Prostate gland (tissue), 2 donors: ENCODE measurements at regions not wholly inside any gene's neighbourhood (a gene's known extent, or its start where the extent isn't known, plus 50 kb on each side); places are given as distances from the start of the nearest gene placed in this dataset.

ENCODE experiments used
- CTCF ChIP-seq, 4 experiments: fragments of 200-600 bp in 2 of 4; fragments of 450-650 bp in 2 of 4; sonication (generic) in 2 of 4; IDR thresholded peaks; 1 replicate in 3 of 4; 2 replicates in 1 of 4; pipeline ENCODE4 v1.5.1; 2016 to 2019; ENCODE audit warnings: antibody characterized with exemption in 4 of 4, mild to moderate bottlenecking in 2 of 4, moderate library complexity in 2 of 4
- POLR2A ChIP-seq: fragments of 450-650 bp; IDR thresholded peaks from one replicate; pipeline ENCODE4 v1.6.1; 2016; ENCODE audit warnings: antibody characterized with exemption, mild to moderate bottlenecking

DNA sequence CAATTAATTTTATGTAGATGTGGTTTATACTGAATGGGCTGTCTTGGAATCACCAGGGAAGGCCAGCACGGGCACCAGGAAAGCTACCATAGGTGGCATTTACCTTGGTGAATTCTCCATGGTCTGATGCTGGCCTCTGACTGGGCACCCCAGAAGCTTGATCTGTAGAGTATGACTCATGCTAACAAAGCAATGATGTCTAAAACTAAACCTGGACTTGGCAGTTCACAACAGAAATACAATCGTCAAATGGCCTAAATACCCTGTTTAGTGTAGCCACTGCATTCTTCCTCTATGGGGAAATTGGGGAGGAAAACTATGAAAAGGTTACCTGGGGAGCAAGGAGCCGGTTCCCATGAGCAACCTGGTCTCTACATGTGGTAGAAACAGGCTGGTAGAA is 98.0 kb downstream of the ATPSCKMT start:
- TF ChIP-seq POLR2A: no peak
- no peak for TF ChIP-seq CTCF (IDR thresholded peaks at IDR 0.05)
